GM11168 (cell line): ENCODE measurements at regions not wholly inside any gene's neighbourhood (a gene's known extent, or its start where the extent isn't known, plus 50 kb on each side); places are given as distances from the start of the nearest gene placed in this dataset.

Source experiments
- in situ Hi-C: fragments of 300-500 bp; cut with MboI; formaldehyde crosslinking; loops from one replicate; pipeline ENCODE4 v1.12.0; 2022; ENCODE audit warnings: low sequenced_read_pairs; ENCODE audit not compliant: unreplicated experiment

DNA sequence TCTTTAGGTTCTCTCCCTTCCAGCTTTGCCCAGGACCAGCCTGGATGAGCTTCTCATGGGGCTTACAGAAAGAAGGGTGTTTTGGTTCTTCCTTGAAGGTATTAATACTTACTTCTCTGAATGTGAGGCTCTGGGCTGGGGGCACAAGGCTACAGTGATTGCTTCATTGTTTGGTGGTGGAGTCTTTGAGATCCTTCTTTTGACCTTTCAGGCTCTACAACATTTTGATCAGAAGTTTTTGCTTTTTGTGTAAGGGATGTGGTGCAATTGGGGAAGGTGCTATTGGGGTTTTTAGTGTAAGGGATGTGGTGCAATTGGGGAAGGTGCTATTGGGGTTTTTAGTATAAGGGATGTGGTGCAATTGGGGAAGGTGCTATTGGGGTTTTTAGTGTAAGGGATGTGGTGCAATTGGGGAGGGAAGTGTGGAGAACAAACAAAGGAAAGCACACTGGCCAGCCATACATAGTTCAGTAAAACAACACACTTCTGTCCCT, 103.6 kb upstream of the IVNS1ABP start:
- in situ Hi-C loops, result no loop called here

DNA sequence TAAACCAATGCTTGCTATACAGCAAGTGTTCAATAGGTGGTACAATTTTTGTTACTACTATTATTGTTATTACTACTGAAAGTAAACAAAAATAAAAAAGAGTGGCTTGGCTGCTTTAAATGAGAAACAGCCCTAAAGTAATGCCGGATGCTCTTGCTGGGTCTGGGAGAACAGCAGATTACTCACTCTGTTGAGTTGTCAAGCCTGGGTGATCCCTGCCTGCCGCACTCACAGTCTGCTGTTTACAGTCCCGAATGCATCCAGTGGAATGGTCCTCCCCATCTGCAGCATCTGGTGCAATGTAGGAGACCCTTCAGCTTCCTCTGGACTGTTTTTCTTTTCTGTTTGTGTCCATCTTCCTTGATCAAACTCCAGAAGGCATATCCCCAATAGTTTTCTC, 102.7 kb upstream of the IVNS1ABP start:
- in situ Hi-C loops, result no loop called here

- in situ Hi-C loops, result no loop called here
Observed at GRCh38 chr1:185418472-185418871, 101.4 kb upstream of the IVNS1ABP start.

- in situ Hi-C loops, result no loop called here
Observed at GRCh38 chr1:185412385-185413087, 95.5 kb upstream of the IVNS1ABP start.

GRCh38 chr1:185409763-185410528, 92.9 kb upstream of the IVNS1ABP start:
- in situ Hi-C loops, result no loop called here

DNA sequence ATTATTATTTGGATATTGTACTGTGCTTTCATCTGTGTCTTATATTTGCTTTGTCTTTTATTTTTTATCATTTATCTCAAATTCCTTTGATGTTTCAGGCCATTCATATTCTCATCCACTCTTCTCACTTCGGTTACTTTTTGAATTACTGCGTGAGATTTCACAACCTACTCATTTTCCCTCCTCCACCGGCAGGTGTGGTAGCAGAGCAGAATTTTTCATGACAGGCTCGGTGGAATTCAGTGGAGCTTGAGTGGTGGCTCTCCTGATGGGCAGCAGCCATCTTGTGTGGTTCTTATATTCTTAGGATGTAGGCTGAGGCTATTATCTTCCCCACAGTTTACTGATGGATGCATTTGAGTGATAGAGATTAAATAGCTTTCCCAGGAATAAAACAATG, 92.3 kb upstream of the IVNS1ABP start:
- in situ Hi-C loops, result no loop called here

GRCh38 chr1:185408700-185409270, 91.7 kb upstream of the IVNS1ABP start:
- in situ Hi-C loops, result no loop called here

DNA sequence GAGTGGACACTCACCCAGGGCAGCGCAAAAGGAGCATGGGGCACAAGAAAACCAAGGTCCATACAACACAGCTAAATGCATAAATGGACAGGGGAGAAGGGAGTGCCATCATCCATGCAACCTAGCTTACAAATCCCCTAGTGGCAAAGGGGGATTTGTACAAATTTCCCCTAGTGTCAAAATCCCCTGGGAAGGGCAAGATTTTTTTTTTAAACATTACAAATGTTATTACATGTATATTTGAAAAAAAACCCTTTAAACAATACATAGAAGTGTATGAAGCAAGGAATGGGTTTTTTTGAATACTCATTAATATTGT, 89.6 kb upstream of the IVNS1ABP start:
- in situ Hi-C loops, result no loop called here

DNA sequence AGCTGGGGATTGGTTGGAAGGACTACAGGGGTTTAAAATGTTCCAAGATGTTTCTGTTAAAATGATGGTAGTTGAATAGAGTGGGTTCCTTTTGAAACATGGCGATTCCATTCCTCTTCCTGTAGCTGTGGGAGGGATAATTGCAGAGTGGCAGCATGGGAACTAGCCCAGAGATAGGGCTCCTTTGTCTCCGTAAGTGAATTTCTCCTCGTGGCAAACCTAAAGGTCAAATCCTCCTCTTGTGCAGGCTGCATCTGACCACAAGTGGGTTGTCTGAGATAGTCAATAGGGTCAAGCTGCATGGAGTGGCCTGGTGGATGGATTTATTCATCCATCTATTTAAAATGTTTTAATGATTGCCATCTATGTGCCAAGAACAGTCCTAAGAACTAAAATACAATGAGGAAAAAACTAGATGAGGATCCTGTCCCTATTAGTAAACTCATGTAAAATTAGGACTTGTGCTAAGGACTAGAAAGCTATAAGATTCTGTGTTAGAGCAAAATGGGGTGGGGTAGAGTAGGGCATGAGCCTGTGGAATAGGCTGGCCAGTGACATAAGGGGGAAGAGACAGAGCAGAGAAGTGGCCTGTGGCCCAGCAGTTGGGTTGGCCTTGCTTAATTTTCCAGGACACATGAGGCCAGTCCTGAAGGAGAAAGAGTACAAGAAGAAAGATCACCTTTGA, 89.1 kb upstream of the IVNS1ABP start:
- in situ Hi-C loops, result no loop called here

GRCh38 chr1:185404907-185405568, 88.0 kb upstream of the IVNS1ABP start:
- in situ Hi-C loops, result no loop called here

DNA sequence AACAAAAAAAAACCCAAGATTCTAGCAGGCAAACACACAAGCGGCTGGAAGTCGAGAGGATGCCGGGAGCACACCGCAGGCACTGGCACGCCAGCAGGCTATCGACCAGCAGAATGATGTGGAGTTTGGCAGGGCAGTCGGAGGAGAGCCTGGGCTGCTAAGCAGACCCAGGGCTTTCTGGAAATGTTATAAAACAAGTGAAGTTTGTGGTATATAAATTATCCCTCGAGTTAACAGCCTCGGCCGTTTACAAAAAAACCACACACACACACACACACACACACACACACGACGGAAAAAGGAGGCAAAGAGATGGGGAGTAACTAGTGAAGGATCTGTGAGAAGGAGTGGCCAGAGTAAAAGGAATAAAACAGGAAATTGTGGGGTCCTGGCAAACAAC, 87.2 kb upstream of the IVNS1ABP start:
- in situ Hi-C loops, result no loop called here

- in situ Hi-C loops, result no loop called here
Observed at GRCh38 chr1:185402930-185403329, 85.9 kb upstream of the IVNS1ABP start.

GRCh38 chr1:185401019-185401418, 84.0 kb upstream of the IVNS1ABP start:
- in situ Hi-C loops, result no loop called here

DNA sequence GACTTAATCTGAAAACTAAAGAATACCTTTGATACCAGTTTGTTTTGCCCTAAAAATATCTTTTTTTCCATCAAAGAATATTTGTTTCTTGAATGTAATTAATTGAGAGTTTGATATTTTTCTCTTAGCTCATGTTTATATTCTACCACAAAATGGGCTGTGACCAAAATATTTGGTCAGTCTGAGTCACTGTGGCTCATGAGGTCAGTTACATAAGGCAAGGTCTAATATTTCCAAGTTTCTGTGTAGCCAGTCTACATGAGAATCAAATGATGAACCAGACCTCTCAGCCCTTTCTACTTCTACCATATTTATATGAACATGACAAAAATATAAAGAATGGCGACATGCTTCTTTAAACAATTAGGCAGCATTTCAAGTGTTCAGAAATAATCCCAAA, 83.0 kb upstream of the IVNS1ABP start:
- in situ Hi-C loops, result no loop called here

GRCh38 chr1:185398599-185398998, 81.6 kb upstream of the IVNS1ABP start:
- in situ Hi-C loops, result no loop called here

- in situ Hi-C loops, result no loop called here
Observed at GRCh38 chr1:185398022-185398421, 81.0 kb upstream of the IVNS1ABP start.

DNA sequence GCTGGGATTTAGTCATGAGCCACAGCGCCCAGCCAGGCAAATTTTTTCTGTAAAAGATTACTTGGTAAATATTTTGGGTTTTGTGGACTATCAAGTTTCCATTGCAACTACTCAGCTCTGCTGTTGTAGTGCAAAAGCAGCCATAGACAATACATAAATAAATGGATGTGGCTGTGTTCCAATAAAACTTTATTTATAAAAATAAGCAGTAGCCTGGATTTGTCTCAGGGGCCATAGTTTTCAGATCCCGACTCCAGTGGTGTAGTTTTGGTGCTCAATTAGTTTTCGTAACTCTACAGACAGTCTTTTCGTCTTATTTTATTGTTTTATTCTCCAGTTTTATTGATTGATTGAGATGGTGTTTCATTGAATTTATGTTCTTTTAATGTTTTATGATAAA, 80.1 kb upstream of the IVNS1ABP start:
- in situ Hi-C loops, result no loop called here

DNA sequence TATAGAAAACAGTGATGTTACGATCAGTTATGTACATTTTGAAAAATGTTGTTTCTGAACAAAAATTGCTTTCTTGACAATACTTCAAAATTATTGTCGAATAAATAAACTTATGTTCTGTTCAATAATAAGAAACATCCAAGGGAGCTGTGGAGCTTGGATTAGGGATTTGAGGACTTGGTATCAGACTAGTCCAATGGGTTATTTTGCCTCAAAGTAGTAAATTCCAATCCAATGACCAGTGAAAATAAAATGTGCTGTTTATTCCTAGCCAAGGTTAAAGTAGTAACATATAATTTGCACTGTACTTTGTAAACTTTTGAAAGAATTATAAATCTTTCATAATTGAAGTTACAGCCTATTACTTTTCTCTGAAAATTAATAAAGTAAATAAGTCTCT, 79.1 kb upstream of the IVNS1ABP start:
- in situ Hi-C loops, result no loop called here

GRCh38 chr1:185393815-185394214, 76.8 kb upstream of the IVNS1ABP start:
- in situ Hi-C loops, result no loop called here

- in situ Hi-C loops, result no loop called here
Observed at GRCh38 chr1:185393205-185393604, 76.2 kb upstream of the IVNS1ABP start.
